A673 (cell line): ENCODE measurements at regions not wholly inside any gene's neighbourhood (a gene's known extent, or its start where the extent isn't known, plus 50 kb on each side); places are given as distances from the start of the nearest gene placed in this dataset.

Source experiments
- CTCF ChIP-seq: fragments of 300-800, 200-600 bp; sonication (generic); conservative IDR thresholded peaks from 2 replicates; pipeline ENCODE4 v1.5.1; 2017; ENCODE audit warnings: low read depth, mild to moderate bottlenecking, antibody characterized with exemption, low read length, moderate library complexity, mixed read lengths
- EZH2 ChIP-seq: fragments of 200-600 bp; sonication (generic); IDR thresholded peaks from 2 replicates; pipeline ENCODE4 v1.6.1; 2017; ENCODE audit warnings: borderline replicate concordance, low read depth, mild to moderate bottlenecking, mixed read lengths, antibody characterized with exemption, low read length; ENCODE audit not compliant: poor library complexity, severe bottlenecking

GRCh38 chr2:19021100-19021476, 337.3 kb downstream of the OSR1 start:
- TF ChIP-seq CTCF (no peak), EZH2 (no peak)
